GM12865 (cell line): ENCODE measurements at regions not wholly inside any gene's neighbourhood (a gene's known extent, or its start where the extent isn't known, plus 50 kb on each side); places are given as distances from the start of the nearest gene placed in this dataset.

Source experiments
- DNase-seq: peaks from one replicate; pipeline ENCODE4 v3.0.0; 2010; ENCODE audit warnings: low read depth
- H3K4me3 ChIP-seq: 2 replicates; pipeline ENCODE4 v1.5.1; 2011; ENCODE audit warnings: mild to moderate bottlenecking, low read depth, low read length, control low read depth
- TF ChIP-seq, protein P1 (sequence below): IDR thresholded peaks from 2 replicates; pipeline ENCODE4 v1.5.1; 2011; ENCODE audit warnings: low read length, control low read depth, low read depth, inconsistent platforms; ENCODE audit not compliant: insufficient read depth; ENCODE audit errors: missing control alignments

DNA sequence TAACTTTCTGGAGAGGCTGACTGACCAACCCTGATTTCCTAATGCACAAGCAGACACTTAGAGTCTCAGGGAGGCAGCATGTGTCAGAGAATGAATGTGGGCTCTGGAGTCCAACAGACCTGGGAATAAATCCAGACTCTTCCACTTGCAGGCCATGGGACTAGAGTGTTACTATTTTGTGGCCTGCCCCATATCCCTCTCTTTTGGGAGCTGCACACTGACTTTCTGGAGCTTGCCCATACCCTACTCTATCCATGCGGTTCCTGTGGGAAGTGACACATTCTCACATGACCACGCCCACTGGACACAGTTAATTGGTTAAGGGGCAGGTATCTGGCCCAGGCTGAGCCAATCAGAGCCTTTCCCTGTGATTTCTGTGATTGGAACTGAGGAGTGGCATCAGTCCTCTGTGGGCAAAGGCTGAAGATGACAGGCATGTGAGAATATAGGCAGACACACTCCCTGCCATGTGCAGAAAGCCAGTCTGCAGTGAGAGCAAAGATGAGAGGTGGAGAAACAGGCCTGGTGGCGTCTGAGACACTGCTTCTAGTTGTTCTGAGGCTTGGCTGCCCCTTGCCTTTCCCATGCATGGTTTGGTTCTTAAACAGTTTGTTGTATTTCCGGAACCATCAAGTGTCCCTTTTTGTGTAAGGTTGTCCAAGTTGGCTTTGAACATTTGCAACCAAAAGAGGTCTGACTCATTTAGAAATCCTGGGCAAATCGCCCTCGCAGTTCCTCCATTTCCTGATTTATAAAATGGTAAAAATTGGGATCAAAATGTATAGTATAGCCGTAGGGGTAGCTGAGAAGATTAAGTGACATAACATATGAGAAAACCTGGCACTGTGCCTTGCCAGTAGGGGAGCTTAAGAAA is 125.6 kb downstream of the CDC5L start:
- TF ChIP-seq, protein P1, sequence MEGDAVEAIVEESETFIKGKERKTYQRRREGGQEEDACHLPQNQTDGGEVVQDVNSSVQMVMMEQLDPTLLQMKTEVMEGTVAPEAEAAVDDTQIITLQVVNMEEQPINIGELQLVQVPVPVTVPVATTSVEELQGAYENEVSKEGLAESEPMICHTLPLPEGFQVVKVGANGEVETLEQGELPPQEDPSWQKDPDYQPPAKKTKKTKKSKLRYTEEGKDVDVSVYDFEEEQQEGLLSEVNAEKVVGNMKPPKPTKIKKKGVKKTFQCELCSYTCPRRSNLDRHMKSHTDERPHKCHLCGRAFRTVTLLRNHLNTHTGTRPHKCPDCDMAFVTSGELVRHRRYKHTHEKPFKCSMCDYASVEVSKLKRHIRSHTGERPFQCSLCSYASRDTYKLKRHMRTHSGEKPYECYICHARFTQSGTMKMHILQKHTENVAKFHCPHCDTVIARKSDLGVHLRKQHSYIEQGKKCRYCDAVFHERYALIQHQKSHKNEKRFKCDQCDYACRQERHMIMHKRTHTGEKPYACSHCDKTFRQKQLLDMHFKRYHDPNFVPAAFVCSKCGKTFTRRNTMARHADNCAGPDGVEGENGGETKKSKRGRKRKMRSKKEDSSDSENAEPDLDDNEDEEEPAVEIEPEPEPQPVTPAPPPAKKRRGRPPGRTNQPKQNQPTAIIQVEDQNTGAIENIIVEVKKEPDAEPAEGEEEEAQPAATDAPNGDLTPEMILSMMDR, result no peak
- DNase-seq, result no peak
- no peak overlapping the region for H3K4me3 ChIP-seq

DNA sequence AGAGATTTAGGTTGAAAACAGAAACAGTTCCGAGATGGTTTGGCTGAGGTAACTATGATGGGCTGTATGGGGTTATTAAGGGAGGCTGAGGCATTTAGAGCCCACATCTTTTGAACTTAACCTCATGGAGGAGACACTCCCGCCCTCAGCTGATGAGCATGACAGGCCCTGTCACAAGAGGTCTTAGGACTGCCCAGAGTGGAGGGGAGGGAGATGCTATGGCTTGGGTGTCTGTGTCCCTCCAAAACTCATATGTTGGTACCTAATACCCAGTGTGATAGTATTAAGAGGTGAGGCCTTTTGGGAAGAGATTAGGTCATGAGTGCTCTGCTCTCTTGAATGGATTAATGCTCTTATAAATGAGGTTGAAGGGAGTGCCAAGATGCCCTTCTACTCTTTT is 126.6 kb downstream of the CDC5L start:
- TF ChIP-seq, protein P1, result no peak
- H3K4me3 ChIP-seq, result no peak overlapping the region
- DNase-seq, result no peak

DNA sequence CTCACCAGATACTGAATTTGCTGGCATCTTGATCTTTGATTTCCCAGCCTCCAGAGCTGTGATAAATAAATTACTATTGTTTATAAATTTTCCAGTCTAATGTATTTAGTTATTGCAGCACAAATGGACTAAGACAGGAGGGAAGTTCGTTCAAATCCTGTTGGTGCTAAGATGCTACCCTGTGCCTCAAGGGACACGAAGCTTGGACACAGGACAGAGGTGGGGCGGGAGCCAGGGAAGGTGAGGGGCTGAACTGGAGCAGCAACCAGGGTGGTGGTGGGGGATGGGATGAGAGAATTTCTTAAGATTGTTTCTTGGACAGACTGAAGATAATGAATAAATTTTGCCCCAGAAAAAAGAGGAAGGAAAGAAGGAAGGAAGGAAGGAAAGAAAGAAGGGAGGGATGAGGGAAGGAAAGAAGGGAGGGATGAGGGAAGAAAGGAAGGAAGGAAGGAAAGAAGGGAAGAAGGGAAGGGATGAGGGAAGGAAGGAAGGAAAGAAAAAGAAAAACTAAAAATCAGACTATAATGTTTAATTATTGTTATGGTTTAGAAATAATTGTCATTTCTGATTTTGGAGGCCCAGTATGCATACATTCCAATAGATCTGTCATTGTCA is 127.2 kb downstream of the CDC5L start:
- no peak for DNase-seq
- H3K4me3 ChIP-seq, result no peak overlapping the region
- TF ChIP-seq, protein P1, result no peak

DNA sequence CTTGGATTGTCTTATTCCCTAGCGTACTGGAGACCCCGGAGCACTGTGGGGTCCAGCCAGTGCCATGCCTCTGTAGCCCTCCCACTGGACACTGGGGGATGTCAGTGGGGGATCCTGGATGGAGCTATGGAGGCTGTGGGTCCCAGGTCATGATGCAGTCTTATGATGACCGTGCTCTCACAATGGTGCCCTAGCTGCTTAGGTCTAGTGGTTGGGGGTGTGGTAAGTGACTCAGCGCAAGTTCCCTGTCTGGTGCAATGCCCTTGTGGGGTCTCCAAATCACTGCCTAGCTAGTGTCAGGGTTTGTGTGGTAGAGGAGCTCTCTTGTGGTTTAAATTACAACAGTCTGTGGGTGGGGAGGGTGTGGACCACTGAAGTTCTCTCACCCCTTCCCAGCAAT is 135.4 kb downstream of the CDC5L start:
- no peak for DNase-seq
- TF ChIP-seq, protein P1, result no peak
- H3K4me3 ChIP-seq, result no peak overlapping the region

DNA sequence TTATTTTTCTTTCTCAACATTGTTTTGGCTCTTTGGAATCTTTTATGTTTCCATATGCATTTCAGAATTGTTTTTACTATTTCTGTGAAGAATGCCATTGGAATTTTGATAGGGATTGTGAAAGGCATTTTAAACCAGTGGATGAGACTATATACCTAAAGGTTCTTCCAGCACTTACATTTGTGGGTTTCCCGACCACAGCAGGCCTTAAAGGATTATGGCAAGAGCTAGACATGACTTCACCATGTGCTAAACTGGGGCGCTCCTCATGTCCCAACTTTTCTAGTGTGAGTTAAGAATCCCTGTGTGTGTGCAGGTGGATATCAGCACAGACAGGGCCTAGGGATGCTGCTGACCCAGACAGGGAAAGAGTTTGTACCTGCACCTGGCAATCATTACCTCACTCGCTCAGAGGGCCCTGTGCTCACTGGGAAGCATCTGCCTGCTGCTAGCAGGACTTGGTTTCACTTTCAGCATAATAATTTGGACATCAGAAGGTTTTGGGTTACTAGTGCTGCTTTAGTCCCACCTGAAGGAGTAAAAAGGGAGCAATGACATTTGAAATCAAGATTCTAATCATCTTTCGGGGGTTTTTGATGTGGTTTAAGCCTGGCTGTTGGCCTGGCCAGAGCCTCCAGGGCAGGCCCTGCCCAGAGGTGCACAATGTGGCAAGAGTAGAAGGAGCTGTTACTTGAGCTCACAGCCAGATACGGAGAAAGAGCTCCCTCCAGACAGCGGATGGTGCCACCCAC is 137.1 kb downstream of the CDC5L start:
- TF ChIP-seq, protein P1, result no peak
- peak; percentile 42 for DNase-seq
- H3K4me3 ChIP-seq, result no peak overlapping the region

DNA sequence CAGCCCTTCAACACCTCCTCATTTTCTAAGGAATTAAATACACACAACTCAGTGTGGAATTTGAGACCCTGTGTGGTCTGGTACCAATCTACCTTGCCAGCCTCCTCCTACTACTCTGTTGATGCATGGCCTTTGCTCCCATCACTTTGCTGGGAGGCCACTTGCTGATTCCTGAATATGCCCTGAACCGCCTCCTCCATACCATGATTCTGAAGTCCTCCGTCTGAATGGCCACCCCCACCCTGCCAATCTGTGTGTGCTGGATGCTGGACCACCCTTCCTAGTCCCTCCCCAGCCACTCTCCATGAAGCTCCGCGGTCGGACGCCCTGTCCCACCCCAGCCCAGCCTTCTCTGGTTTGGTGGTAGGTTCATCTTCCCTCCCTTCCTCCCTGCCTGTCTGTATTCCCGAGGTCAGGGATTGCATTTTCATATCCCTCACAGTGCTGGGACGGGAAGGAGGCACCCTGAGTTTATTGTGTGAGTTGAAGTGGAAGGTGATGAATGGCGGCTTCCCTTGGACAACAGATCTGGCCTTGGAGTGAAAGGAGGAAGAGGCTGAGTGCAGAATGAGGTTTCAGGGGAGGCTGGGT is 138.3 kb downstream of the CDC5L start:
- no peak for DNase-seq

More for the DNA sequence above, 138.3 kb downstream of the CDC5L start:
- H3K4me3 ChIP-seq, result no peak overlapping the region
- TF ChIP-seq, protein P1, result no peak
